NCI-H748 treated with DMSO at 0.1 percent for 48 hours (cell line): ENCODE measurements at regions not wholly inside any gene's neighbourhood (a gene's known extent, or its start where the extent isn't known, plus 50 kb on each side); places are given as distances from the start of the nearest gene placed in this dataset.

Experiments used
- DNase-seq: peaks from one replicate; lab custom pipeline; 2025; lab: John Stamatoyannopoulos, UW

- no peak for DNase-seq
These were observed 79.0 kb upstream of the TACR1 start for GRCh38 chr2:75278314-75278713.

DNA sequence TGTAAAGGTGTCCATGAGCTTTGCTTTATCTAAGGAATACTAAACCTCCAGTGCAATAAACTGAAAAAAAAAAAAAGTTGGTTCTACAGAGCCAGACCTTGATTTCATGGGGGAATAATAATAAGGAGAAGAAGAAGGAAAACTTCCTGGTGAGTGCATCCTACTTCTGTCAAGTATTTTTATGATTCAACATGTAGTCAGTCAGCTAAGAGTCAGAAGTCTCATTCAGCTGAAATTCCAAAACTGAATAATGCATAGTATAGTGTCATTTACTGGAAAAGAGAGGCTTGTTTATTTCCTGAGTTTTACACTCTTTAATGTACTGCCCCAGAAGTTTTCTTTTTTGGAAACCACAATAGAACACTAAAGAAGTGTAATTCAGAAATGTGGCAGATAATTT lies 77.8 kb upstream of the TACR1 start:
- DNase-seq: no peak

GRCh38 chr2:75276093-75277029 lies 77.0 kb upstream of the TACR1 start:
- no peak for DNase-seq

DNA sequence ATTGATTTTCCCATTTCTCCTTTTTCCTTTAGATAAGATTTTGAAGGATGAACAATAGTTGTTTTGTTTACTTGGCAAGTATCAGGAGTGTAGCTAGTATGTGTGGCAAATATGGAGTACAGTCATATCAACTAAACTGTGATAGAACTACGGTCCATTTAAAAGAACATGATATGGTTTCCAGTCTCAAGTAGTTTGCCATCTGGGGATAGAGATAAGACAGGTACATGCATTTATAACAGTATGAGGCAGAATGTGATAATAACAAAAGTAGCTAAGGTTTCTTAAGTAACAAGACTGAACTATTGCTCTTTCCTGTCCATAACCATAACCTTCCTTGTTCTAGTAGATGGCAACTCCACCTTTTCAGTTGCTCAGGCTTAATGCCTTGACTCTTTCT lies 75.6 kb upstream of the TACR1 start:
- no peak for DNase-seq

DNA sequence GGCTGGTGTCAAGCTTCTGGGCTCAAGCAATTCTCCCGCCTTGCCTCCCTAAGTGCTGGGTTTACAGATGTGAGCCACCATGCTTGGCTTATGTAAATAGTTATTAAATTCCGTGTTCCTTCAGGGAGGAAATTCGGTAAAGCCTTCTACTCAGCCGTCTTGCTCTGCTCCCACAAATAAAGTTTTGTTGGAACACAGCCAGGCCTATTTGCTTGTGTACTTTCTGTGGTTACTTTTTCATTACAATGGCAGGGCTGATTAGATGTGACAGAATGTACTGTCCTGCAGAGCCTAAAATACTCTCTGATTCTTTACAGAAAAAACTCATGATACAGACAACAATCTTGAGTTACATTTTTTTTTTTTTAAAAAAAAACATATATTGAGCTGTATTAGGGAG lies 68.8 kb upstream of the TACR1 start:
- DNase-seq: no peak

DNA sequence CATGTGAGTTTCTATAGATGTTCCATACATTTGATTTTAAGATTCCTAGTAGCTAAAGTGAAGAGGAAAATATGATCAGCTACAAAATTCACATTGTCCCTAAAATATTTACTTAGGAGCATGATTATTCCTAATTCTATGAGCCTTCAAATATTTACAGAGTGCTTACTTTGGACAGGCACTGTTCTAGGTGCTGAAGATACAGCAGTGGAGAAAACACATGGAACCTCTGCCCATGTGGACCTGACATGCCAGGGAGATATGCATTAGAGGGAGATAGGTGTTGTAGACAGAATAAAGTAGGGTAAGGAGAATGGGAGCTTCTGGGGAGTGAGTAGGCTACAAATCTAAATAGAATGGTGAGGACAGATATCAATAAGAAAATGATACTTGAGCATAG lies 62.6 kb upstream of the TACR1 start:
- no peak for DNase-seq

- no peak for DNase-seq
These were observed 61.6 kb upstream of the TACR1 start for GRCh38 chr2:75260946-75261345.

DNA sequence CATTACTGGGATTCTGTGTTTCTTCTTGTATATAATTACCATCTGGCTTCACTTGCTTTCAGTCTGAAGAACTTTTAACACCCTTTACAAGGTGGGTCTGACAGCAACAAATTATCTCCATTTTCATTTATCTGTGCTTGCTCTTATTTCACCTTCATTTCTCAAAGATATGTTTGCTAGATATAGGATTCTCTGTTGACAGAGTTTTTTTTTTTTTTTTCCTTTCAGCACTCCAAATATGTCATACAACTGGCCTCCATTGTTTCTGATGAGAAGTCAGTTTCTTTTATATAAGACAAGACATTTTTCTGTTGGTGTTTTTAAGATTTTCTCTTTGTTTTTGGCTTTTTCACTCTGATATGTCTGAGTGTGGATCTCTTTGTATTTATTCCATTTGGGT lies 59.3 kb upstream of the TACR1 start:
- no peak for DNase-seq

DNA sequence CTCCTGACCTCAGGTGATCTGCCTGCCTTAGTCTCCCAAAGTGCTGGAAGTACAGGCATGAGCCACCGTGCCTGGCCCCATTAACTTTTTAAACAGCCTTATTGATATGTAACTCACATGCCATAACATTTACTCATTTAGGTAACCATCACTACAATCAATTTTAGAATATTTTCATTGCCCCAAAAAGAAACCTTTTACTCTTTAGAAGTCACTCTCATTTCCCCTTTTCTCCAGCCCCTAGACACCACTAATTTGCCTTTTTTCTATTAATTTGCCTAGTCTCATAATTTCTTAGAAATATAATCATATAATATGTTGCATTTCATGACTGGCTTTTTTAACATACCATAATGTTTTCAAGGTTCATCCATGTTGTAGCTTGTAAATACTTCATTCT lies 57.2 kb upstream of the TACR1 start:
- DNase-seq: no peak

GRCh38 chr2:75253526-75253925 lies 54.2 kb upstream of the TACR1 start:
- no peak for DNase-seq

DNA sequence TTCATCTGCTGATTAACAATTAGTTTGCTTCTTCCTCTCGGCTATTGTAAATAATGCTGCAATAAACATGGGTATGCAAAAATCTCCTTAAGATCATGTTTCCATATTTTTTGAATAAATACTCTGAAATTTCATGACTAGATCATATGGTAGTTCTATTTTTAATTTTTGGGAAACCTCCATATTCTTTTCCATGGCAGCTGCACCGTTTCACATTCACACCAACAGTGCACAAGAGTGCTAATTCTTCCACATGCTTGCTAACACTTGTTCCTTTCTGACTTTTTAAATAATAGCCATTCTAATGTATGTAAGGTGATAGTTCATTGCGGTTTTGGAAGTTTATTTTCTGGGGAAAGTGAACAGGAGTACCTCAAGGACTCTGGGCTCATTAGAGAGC lies 52.6 kb upstream of the TACR1 start:
- no peak for DNase-seq
